Neuronal stem cell (in vitro differentiated cells): ENCODE measurements at regions not wholly inside any gene's neighbourhood (a gene's known extent, or its start where the extent isn't known, plus 50 kb on each side); places are given as distances from the start of the nearest gene placed in this dataset.

Source experiments
- DNase-seq: peaks from one replicate; pipeline ENCODE4 v3.0.0-alpha.2; 2013; ENCODE audit warnings: low spot score
- H2AFZ ChIP-seq: one replicate; pipeline ENCODE4 v1.6.1; 2013; ENCODE audit warnings: mild to moderate bottlenecking, low read length, inconsistent platforms
- H2AK5ac ChIP-seq: 2 replicates; pipeline ENCODE4 v1.6.1; 2013; ENCODE audit warnings: low read depth, mild to moderate bottlenecking, inconsistent platforms, low read length, moderate library complexity, mixed read lengths
- H2BK120ac ChIP-seq: 2 replicates; pipeline ENCODE4 v1.6.1; 2013; ENCODE audit warnings: low read depth, mild to moderate bottlenecking, inconsistent platforms, low read length, moderate library complexity, mixed read lengths
- H2BK12ac ChIP-seq: one replicate; pipeline ENCODE4 v1.6.1; 2013; ENCODE audit warnings: low read length, inconsistent platforms
- H2BK15ac ChIP-seq: 2 replicates; pipeline ENCODE4 v1.6.1; 2013; ENCODE audit warnings: mild to moderate bottlenecking, low read length, inconsistent platforms, mixed read lengths
- H2BK5ac ChIP-seq: one replicate; pipeline ENCODE4 v1.6.1; 2013; ENCODE audit warnings: inconsistent platforms, mild to moderate bottlenecking, low read length, moderate library complexity
- H3K14ac ChIP-seq: one replicate; pipeline ENCODE4 v1.6.1; 2013; ENCODE audit warnings: low read length, inconsistent platforms
- H3K18ac ChIP-seq: 2 replicates; pipeline ENCODE4 v1.6.1; 2013; ENCODE audit warnings: low read length, inconsistent platforms
- H3K23ac ChIP-seq: 2 replicates; pipeline ENCODE4 v1.6.1; 2013; ENCODE audit warnings: low read depth, mild to moderate bottlenecking, mixed read lengths, low read length, inconsistent platforms; ENCODE audit not compliant: poor library complexity
- H3K27ac ChIP-seq: replicated peaks from 3 replicates; pipeline ENCODE4 v1.5.1; 2013; ENCODE audit warnings: low read length, inconsistent platforms
- H3K27me3 ChIP-seq, 3 experiments: 2 replicates each; pipeline ENCODE4 v1.6.1; 2013; ENCODE audit warnings: low read length in 3 of 3, mild to moderate bottlenecking in 2 of 3, inconsistent platforms in 1 of 3, low read depth in 1 of 3, mixed read lengths in 1 of 3, moderate library complexity in 1 of 3; ENCODE audit not compliant: control insufficient read depth in 3 of 3, insufficient read depth in 3 of 3
- H3K36me3 ChIP-seq, 2 donors: replicated peaks in 1 of 2; 2 replicates each; pipeline ENCODE4 v1.6.1; 2013; ENCODE audit warnings: low read length in 2 of 2; ENCODE audit not compliant: control insufficient read depth in 2 of 2, insufficient read depth in 2 of 2
- H3K4ac ChIP-seq: 2 replicates; pipeline ENCODE4 v1.6.1; 2013; ENCODE audit warnings: inconsistent platforms, mild to moderate bottlenecking, low read length, moderate library complexity
- H3K4me1 ChIP-seq, 2 donors: 1 replicate in 1 of 2; 2 replicates in 1 of 2; pipeline ENCODE4 v1.6.1; 2013; ENCODE audit warnings: low read length in 2 of 2, low read depth in 1 of 2; ENCODE audit not compliant: control insufficient read depth in 2 of 2, insufficient read depth in 1 of 2
- H3K4me2 ChIP-seq: one replicate; pipeline ENCODE4 v1.6.1; 2013; ENCODE audit warnings: mild to moderate bottlenecking, low read length, inconsistent platforms; ENCODE audit not compliant: insufficient read depth, poor library complexity, severe bottlenecking
- H3K4me3 ChIP-seq, 2 donors: 2 replicates each; pipeline ENCODE4 v1.5.1; 2013; ENCODE audit warnings: low read length in 2 of 2, mild to moderate bottlenecking in 2 of 2, inconsistent platforms in 1 of 2, moderate library complexity in 1 of 2
- H3K79me1 ChIP-seq: one replicate; pipeline ENCODE4 v1.6.1; 2013; ENCODE audit warnings: low read depth, mild to moderate bottlenecking, inconsistent platforms, low read length, moderate library complexity
- H3K9ac ChIP-seq: one replicate; pipeline ENCODE4 v1.6.1; 2013; ENCODE audit warnings: mild to moderate bottlenecking, low read depth, low read length, inconsistent platforms; ENCODE audit not compliant: poor library complexity
- H3K9me3 ChIP-seq, 2 donors: replicated peaks in 1 of 2; 2 replicates each; pipeline versions ENCODE3 to v1.6.1; 2013; ENCODE audit warnings: low read length in 2 of 2, mild to moderate bottlenecking in 2 of 2, inconsistent platforms in 1 of 2, low read depth in 1 of 2, mixed read lengths in 1 of 2, moderate library complexity in 1 of 2; ENCODE audit not compliant: control insufficient read depth in 2 of 2, insufficient read depth in 1 of 2
- H4K8ac ChIP-seq: one replicate; pipeline ENCODE4 v1.6.1; 2013; ENCODE audit warnings: low read depth, mild to moderate bottlenecking, inconsistent platforms, low read length, moderate library complexity
- H4K91ac ChIP-seq: one replicate; pipeline ENCODE4 v1.6.1; 2013; ENCODE audit warnings: low read length, low read depth, mild to moderate bottlenecking, inconsistent platforms; ENCODE audit not compliant: poor library complexity
- WGBS, 2 donors: extraction: QIAGEN DNeasy Blood & Tissue Kit; methylation state at CpG; one replicate each; pipeline ENCODE4 v1.1.7; 2013; ENCODE audit warnings: missing lambda C conversion rate in 2 of 2, mixed read lengths in 1 of 2; ENCODE audit not compliant: insufficient read length in 2 of 2, insufficient replicate concordance in 1 of 2; ENCODE audit errors: extremely low coverage in 2 of 2; 5-methylcytosine and 5-hydroxymethylcytosine counted together

DNA sequence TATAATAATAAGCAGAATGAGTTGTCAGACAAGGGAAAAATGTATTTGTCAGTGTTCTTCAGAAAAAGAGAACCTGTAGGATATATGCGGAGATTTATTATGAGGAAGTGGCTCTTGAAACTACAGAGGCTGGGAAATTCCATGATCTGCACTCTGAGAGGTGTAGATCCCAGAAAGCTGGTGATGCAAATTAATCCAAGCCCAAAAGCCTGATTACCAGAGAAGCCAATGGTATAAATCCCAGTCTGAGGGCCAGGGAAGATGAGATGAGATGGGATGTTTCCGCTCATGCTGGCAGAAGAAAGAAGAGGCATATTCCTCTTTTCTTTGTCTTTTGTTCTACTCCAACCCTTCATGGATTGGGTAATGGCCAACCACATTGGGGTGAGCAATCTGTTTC lies 732.8 kb upstream of the IGFBP3 start:
- Histone ChIP-seq H2BK5ac (no peak overlapping the region), H2AFZ (no peak overlapping the region), H3K9ac (no peak overlapping the region), H3K27me3 (no peaks in the 10 kb centered on the region), H3K18ac (no peak overlapping the region), H4K8ac (no peak overlapping the region), H3K36me3 (no peaks in the 10 kb centered on the region), H3K79me1 (no peaks in the 10 kb centered on the region), H2BK120ac (no peak overlapping the region), H3K4me1 (no peaks in the 10 kb centered on the region), H3K4me3 (no peak overlapping the region), H2BK12ac (no peak overlapping the region), H2AK5ac (no peak overlapping the region), H3K9me3 (no peaks in the 10 kb centered on the region), H2BK15ac (no peak overlapping the region), H3K27ac (no peak overlapping the region), H3K4ac (no peak overlapping the region), H3K14ac (no peak overlapping the region), H4K91ac (no peak overlapping the region), H3K23ac (no peak overlapping the region), H3K4me2 (no peak overlapping the region)
- WGBS, 2 donors = no CpG with 5 or more reads among the region's 2 CpGs
- no peak for DNase-seq

DNA sequence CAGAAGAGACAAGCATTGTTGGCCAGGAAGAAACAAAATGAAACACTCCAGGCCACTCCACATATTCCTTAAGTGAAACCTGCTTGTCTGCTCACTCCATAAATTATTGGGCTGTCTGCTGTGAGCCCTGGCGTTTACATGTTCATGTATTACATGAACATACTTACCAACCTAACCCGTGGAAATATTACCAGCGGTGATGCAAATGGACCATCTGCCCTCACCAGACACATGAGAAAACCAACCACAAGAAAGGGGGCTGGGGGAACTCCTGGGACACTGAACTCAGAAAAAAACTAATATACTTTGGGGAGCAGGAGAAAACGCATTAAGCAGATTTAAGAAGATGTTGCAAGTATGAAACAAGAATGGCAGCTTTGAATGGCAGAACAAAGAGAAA lies 731.2 kb upstream of the IGFBP3 start:
- no peak overlapping the region for H3K4ac ChIP-seq
- H3K23ac ChIP-seq = no peak overlapping the region
- H4K91ac ChIP-seq = no peak overlapping the region
- no peak overlapping the region for H2BK12ac ChIP-seq
- H3K27me3 ChIP-seq = no peaks in the 10 kb centered on the region
- no peak overlapping the region for H3K9ac ChIP-seq
- H3K14ac ChIP-seq = no peak overlapping the region
- no peak overlapping the region for H2BK5ac ChIP-seq
- no peak overlapping the region for H4K8ac ChIP-seq
- H3K79me1 ChIP-seq = no peaks in the 10 kb centered on the region
- no peak overlapping the region for H2BK120ac ChIP-seq
- H2AFZ ChIP-seq = no peak overlapping the region
- no CpG with 5 or more reads among the region's 4 CpGs for WGBS, 2 donors
- DNase-seq = no peak
- no peak overlapping the region for H3K27ac ChIP-seq
- H3K4me3 ChIP-seq = no peak overlapping the region
- H3K9me3 ChIP-seq = no peaks in the 10 kb centered on the region
- H2BK15ac ChIP-seq = no peak overlapping the region
- no peak overlapping the region for H3K18ac ChIP-seq
- H3K4me2 ChIP-seq = no peak overlapping the region
- no peaks in the 10 kb centered on the region for H3K36me3 ChIP-seq
- H3K4me1 ChIP-seq = no peaks in the 10 kb centered on the region
- no peak overlapping the region for H2AK5ac ChIP-seq

DNA sequence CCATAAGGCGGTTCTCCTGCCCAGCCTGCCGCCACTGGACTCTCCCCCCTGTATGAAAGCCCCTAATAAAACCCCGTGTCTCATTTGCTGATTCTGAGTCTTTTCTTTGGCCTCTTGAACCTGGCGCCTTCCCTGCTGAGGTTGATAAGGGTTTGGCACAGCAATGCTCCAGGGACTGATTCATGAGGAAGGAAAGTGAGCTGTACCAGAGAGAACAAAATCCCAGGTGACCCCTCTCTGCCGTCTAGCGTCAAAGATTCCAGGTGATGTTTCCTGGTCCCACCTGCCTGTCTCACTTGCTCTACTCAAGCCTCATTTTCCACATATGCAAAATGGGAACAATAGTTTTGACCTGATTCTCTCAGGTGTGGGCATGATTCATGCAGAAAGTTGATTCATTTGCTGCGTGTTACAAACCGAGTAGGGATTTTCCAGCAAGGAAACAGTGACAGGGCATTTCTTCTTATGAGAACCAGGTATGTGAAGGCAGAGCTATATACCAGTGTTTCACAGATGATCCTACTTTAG lies 730.6 kb upstream of the IGFBP3 start:
- Histone ChIP-seq H3K36me3 (no peaks in the 10 kb centered on the region), H3K4me1 (no peaks in the 10 kb centered on the region), H3K9ac (no peak overlapping the region), H4K91ac (no peak overlapping the region), H3K14ac (no peak overlapping the region), H2BK5ac (no peak overlapping the region), H2BK120ac (no peak overlapping the region), H2AFZ (no peak overlapping the region), H2BK15ac (no peak overlapping the region), H3K23ac (no peak overlapping the region), H3K4ac (no peak overlapping the region), H4K8ac (no peak overlapping the region), H2BK12ac (no peak overlapping the region), H3K4me2 (no peak overlapping the region), H3K9me3 (no peaks in the 10 kb centered on the region), H3K79me1 (no peaks in the 10 kb centered on the region), H2AK5ac (no peak overlapping the region), H3K4me3 (no peak overlapping the region), H3K27me3 (no peaks in the 10 kb centered on the region), H3K18ac (no peak overlapping the region), H3K27ac (no peak overlapping the region)
- no CpG with 5 or more reads among the region's 8 CpGs for WGBS, 2 donors
- DNase-seq = no peak

DNA sequence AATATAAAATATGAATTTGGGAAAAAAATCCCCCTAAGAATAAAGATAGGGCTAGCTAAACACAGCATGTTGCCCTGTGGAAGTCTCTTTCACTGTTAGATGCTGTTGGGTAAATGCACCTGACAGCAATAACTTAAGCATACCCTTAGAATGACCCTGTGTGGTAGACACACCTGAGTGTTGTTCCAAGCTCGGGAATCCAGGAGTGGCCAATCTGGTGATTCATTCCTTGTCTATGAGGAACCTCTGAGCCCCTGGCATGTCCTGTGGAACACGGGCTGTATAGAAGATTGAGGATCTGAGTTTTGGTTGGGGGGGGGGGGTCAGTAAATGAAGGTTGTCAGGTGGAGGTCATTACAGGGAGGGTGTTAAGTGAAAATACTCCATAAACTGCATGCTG lies 730.0 kb upstream of the IGFBP3 start:
- Histone ChIP-seq H2BK15ac (no peak overlapping the region), H2BK120ac (no peak overlapping the region), H3K79me1 (no peaks in the 10 kb centered on the region), H3K27me3 (no peaks in the 10 kb centered on the region), H3K23ac (no peak overlapping the region), H2AFZ (no peak overlapping the region), H3K4ac (no peak overlapping the region), H2BK12ac (no peak overlapping the region), H2BK5ac (no peak overlapping the region), H3K36me3 (no peaks in the 10 kb centered on the region), H3K9me3 (no peaks in the 10 kb centered on the region), H3K4me1 (peaks cover 0 to 2% of the 10 kb centered on the region in 2 donors), H3K9ac (no peak overlapping the region), H2AK5ac (no peak overlapping the region), H4K91ac (no peak overlapping the region), H3K4me3 (no peak overlapping the region), H3K18ac (no peak overlapping the region), H3K27ac (no peak overlapping the region), H4K8ac (no peak overlapping the region), H3K4me2 (no peak overlapping the region), H3K14ac (no peak overlapping the region)
- no peak for DNase-seq
- no CpG with 5 or more reads among the region's 2 CpGs for WGBS, 2 donors
